ENCODE measurements at regions not wholly inside any gene's neighbourhood (a gene's known extent, or its start where the extent isn't known, plus 50 kb on each side); places are given as distances from the start of the nearest gene placed in this dataset.

GRCh38 chr20:21820688-21821087, 115.2 kb downstream of the PAX1 start:
- no peak for DNase-seq

GRCh38 chr20:21820045-21820444, 114.6 kb downstream of the PAX1 start:
- no peak for DNase-seq

DNA sequence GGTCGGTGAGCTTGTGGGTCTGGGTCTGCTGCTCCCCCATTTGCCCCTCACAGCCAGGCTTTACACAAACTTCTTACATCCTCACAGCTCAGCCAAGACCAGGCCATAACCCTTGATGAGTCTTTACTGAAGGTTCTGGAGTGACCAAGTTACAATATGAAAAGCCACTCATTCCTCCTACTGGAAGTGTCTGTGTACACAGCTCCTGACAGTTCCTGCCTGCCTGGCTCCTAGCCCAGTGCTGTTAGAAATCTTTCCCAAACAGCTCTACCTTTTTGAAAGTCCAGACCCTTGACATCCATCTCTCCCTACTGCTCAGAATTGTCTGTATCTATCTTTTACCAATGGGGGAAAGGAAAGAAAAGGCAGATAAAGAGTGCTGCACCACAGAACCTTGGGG, 106.9 kb downstream of the PAX1 start:
- no peak for DNase-seq

- DNase-seq = no peak
Observed at GRCh38 chr20:21809961-21810523, 104.6 kb downstream of the PAX1 start.

GRCh38 chr20:21808863-21809664, 103.6 kb downstream of the PAX1 start:
- DNase-seq = no peak

DNA sequence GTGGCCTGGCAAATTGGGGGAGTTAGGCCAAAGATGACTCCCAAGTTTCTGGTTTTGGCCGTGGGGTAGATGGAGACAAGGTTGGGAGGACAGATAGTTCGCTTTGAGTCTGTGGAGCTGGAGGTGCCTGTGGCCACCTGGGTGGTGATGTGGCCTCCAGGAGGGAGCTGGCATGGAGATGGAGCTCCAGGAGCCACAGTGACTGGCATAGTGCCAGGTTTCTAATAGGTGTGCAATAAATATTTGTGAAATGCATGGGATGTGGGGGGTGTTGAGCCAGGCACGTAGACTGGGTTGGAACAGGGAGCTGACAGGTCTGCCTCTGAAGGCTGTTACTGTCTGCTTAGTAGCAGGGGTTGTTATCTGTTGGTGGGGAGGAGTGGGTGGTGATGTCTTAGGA, 102.7 kb downstream of the PAX1 start:
- no peak for DNase-seq

GRCh38 chr20:21804802-21805201, 99.3 kb downstream of the PAX1 start:
- DNase-seq = no peak

DNA sequence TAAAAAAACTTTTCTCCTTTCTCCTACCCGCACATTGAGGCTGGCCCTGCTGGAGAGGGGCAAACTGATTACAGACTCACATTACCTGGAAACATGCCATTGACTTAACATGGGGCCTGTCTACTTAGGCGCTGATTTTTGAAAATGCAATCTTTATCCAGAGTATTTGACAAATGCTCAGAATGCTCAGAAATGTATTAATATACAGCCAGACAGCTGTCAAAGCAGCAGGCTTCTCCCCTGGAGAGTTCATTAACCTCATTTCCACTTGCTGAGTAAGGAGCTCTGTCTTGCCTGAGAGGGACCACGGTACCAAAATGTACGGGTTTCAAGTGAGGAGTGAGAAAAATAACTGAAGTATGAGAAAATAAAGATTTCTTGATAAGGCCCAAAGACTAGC, 95.7 kb downstream of the PAX1 start:
- no peak for DNase-seq

- DNase-seq = no peak
Observed at GRCh38 chr20:21798384-21798783, 92.9 kb downstream of the PAX1 start.

GRCh38 chr20:21796059-21796458, 90.6 kb downstream of the PAX1 start:
- peak; percentile 22 for DNase-seq

DNA sequence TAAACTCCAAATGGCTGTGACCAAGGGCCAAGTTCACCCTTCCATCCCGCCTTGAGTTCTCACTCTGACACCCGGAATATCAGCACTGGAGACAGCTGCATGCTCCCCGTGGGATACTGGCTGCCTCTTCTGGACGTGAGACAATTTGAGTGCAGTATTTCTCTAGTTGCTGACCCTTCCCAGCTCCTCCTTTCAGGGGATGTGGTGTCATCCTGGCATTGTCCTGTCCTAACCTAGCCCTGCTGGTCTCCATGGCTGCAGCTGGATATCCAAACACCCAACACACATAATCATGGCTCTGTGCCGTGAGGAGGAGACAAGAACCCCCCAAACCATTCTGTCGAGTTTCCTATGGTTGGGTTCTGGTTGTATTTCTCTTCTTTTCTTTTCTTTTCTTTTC, 82.6 kb downstream of the PAX1 start:
- no peak for DNase-seq

DNA sequence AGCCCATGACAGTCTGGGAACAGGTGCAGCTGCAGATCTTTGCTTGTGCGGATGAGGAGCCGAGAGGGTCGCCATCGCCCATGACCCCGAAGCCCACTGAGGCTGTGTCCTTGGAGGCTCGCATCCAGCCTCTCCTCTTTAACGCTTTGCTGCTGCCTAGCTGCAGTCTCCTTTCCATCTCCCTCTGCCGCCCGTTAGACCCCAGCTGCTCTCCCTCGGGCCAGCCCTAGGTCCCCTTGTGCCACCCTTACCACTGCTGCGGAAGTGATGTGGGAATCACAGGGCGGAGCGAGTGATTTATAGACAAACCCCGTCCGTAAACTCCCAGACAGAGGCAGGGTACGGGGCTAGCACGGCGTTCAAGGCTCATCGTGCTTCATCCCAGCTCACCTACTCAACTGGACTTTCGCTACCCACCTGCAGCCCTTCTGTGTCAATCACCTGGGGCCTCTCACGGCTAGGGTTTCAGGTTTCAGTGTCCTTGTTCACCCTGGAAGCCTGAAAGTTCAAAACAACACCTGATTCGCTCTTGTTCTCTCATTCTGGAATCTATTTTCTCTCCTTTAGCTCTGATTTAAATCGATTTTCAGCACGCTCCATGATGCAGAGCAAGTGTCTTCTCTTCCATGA, 76.1 kb downstream of the PAX1 start:
- no peak for DNase-seq

- DNase-seq = no peak
Observed at GRCh38 chr20:21780528-21780927, 75.1 kb downstream of the PAX1 start.

Measured in COR-L47 (cell line).